HepG2 (cell line): ENCODE measurements at regions not wholly inside any gene's neighbourhood (a gene's known extent, or its start where the extent isn't known, plus 50 kb on each side); places are given as distances from the start of the nearest gene placed in this dataset.
A peak's percentile ranks its signal among the peaks of the same experiment; 100 is the strongest.

Experiments
- ATF5 ChIP-seq: sonication (generic); formaldehyde crosslinking; IDR thresholded peaks from 2 replicates; pipeline ENCODE4 v1.4.0; 2020; ENCODE audit warnings: mild to moderate bottlenecking, low read depth, missing genetic modification reagents
- CAMTA2 ChIP-seq: sonication (generic); formaldehyde crosslinking; IDR thresholded peaks from 2 replicates; pipeline ENCODE4 v1.4.0; 2020; ENCODE audit warnings: mild to moderate bottlenecking, missing genetic modification reagents, borderline replicate concordance
- NCOA1 ChIP-seq: sonication (generic); formaldehyde crosslinking; IDR thresholded peaks from 2 replicates; pipeline ENCODE4 v1.9.0; 2021; ENCODE audit warnings: missing genetic modification reagents
- POGZ ChIP-seq: sonication (generic); formaldehyde crosslinking; IDR thresholded peaks from 2 replicates; pipeline ENCODE4 v1.4.0; 2020; ENCODE audit warnings: mild to moderate bottlenecking, missing genetic modification reagents
- RAD21 ChIP-seq: fragments of 450-650 bp; formaldehyde crosslinking; IDR thresholded peaks from 2 replicates; pipeline ENCODE4 v1.5.0; 2020; ENCODE audit warnings: mild to moderate bottlenecking
- REXO4 ChIP-seq: sonication (generic); formaldehyde crosslinking; IDR thresholded peaks from 2 replicates; pipeline ENCODE4 v1.8.0; 2022; ENCODE audit warnings: missing genetic modification reagents, mild to moderate bottlenecking, borderline replicate concordance
- STAT6 ChIP-seq: sonication (generic); formaldehyde crosslinking; IDR thresholded peaks from 2 replicates; pipeline ENCODE4 v1.4.0; 2020; ENCODE audit warnings: missing genetic modification reagents, mild to moderate bottlenecking, borderline replicate concordance
- ZNF101 ChIP-seq: sonication (generic); formaldehyde crosslinking; IDR thresholded peaks from 2 replicates; pipeline ENCODE4 v1.4.0; 2020; ENCODE audit warnings: mild to moderate bottlenecking, low read depth, missing genetic modification reagents, borderline replicate concordance
- ZNF343 ChIP-seq: sonication (generic); formaldehyde crosslinking; IDR thresholded peaks from 2 replicates; pipeline ENCODE4 v1.4.0; 2020; ENCODE audit warnings: mild to moderate bottlenecking, missing genetic modification reagents
- ZNF615 ChIP-seq: sonication (generic); formaldehyde crosslinking; IDR thresholded peaks from 2 replicates; pipeline ENCODE4 v1.5.0; 2020; ENCODE audit warnings: mild to moderate bottlenecking, missing genetic modification reagents, borderline replicate concordance
- ZSCAN5A ChIP-seq: sonication (generic); formaldehyde crosslinking; IDR thresholded peaks from 2 replicates; pipeline ENCODE4 v1.8.0; 2022; ENCODE audit warnings: mild to moderate bottlenecking, missing genetic modification reagents, borderline replicate concordance
- TF ChIP-seq, protein P1 (sequence below): sonication (generic); formaldehyde crosslinking; IDR thresholded peaks from 2 replicates; pipeline ENCODE4 v1.4.0; 2020; ENCODE audit warnings: missing genetic modification reagents
- TF ChIP-seq, protein P2 (sequence below): IDR thresholded peaks from 2 replicates; pipeline ENCODE4 v1.6.1; 2018; ENCODE audit warnings: missing genetic modification reagents, mild to moderate bottlenecking, missing compliant biosample characterization

GRCh38 chr1:4267381-4268261, 367.5 kb upstream of the C1orf174 start (continued):
- TF ChIP-seq, protein P1, sequence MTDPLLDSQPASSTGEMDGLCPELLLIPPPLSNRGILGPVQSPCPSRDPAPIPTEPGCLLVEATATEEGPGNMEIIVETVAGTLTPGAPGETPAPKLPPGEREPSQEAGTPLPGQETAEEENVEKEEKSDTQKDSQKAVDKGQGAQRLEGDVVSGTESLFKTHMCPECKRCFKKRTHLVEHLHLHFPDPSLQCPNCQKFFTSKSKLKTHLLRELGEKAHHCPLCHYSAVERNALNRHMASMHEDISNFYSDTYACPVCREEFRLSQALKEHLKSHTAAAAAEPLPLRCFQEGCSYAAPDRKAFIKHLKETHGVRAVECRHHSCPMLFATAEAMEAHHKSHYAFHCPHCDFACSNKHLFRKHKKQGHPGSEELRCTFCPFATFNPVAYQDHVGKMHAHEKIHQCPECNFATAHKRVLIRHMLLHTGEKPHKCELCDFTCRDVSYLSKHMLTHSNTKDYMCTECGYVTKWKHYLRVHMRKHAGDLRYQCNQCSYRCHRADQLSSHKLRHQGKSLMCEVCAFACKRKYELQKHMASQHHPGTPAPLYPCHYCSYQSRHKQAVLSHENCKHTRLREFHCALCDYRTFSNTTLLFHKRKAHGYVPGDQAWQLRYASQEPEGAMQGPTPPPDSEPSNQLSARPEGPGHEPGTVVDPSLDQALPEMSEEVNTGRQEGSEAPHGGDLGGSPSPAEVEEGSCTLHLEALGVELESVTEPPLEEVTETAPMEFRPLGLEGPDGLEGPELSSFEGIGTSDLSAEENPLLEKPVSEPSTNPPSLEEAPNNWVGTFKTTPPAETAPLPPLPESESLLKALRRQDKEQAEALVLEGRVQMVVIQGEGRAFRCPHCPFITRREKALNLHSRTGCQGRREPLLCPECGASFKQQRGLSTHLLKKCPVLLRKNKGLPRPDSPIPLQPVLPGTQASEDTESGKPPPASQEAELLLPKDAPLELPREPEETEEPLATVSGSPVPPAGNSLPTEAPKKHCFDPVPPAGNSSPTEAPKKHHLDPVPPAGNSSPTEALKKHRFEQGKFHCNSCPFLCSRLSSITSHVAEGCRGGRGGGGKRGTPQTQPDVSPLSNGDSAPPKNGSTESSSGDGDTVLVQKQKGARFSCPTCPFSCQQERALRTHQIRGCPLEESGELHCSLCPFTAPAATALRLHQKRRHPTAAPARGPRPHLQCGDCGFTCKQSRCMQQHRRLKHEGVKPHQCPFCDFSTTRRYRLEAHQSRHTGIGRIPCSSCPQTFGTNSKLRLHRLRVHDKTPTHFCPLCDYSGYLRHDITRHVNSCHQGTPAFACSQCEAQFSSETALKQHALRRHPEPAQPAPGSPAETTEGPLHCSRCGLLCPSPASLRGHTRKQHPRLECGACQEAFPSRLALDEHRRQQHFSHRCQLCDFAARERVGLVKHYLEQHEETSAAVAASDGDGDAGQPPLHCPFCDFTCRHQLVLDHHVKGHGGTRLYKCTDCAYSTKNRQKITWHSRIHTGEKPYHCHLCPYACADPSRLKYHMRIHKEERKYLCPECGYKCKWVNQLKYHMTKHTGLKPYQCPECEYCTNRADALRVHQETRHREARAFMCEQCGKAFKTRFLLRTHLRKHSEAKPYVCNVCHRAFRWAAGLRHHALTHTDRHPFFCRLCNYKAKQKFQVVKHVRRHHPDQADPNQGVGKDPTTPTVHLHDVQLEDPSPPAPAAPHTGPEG (CRISPR knock-in tag), result no peak
- TF ChIP-seq ZNF615 (CRISPR knock-in tag), result no peak
- no peak for TF ChIP-seq NCOA1 (CRISPR knock-in tag)
- TF ChIP-seq, protein P2, sequence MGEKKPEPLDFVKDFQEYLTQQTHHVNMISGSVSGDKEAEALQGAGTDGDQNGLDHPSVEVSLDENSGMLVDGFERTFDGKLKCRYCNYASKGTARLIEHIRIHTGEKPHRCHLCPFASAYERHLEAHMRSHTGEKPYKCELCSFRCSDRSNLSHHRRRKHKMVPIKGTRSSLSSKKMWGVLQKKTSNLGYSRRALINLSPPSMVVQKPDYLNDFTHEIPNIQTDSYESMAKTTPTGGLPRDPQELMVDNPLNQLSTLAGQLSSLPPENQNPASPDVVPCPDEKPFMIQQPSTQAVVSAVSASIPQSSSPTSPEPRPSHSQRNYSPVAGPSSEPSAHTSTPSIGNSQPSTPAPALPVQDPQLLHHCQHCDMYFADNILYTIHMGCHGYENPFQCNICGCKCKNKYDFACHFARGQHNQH (CRISPR knock-in tag), result peak; percentile 78
- no peak for TF ChIP-seq RAD21
- TF ChIP-seq ATF5 (CRISPR knock-in tag), result no peak
- TF ChIP-seq ZSCAN5A (CRISPR knock-in tag), result no peak
- no peak for TF ChIP-seq ZNF101 (CRISPR knock-in tag)
- peak; percentile 66 for TF ChIP-seq POGZ (CRISPR knock-in tag)
- TF ChIP-seq REXO4, result no peak
- peak; percentile 44; the same call in 1 of the 2 replicates for TF ChIP-seq ZNF343 (CRISPR knock-in tag)
- TF ChIP-seq CAMTA2 (CRISPR knock-in tag), result no peak
- TF ChIP-seq STAT6 (CRISPR knock-in tag), result no peak
